Osteoblast (primary cell): ENCODE measurements at regions not wholly inside any gene's neighbourhood (a gene's known extent, or its start where the extent isn't known, plus 50 kb on each side); places are given as distances from the start of the nearest gene placed in this dataset.
"Not testable (repeated sequence)": the region's sequence is repeated elsewhere in the genome, so short reads cannot be mapped to it uniquely, and the experiment has no call there.

Experiments used
- DNase-seq: peaks from one replicate; pipeline ENCODE4 v3.0.0; 2011; ENCODE audit warnings: low spot score, mixed read lengths; ENCODE audit not compliant: insufficient read length; ENCODE audit errors: missing footprints
- H2AFZ ChIP-seq: 2 replicates; pipeline ENCODE4 v1.6.0; 2011; ENCODE audit warnings: mild to moderate bottlenecking, low read length
- H3K27ac ChIP-seq: 2 replicates; pipeline ENCODE4 v1.5.1; 2011; ENCODE audit warnings: mild to moderate bottlenecking, low read depth, low read length, moderate library complexity
- H3K27me3 ChIP-seq: 2 replicates; pipeline ENCODE4 v1.6.0; 2012; ENCODE audit warnings: mild to moderate bottlenecking, control low read depth, inconsistent platforms, low read length, moderate library complexity; ENCODE audit not compliant: insufficient read depth
- H3K36me3 ChIP-seq: 2 replicates; pipeline ENCODE4 v1.5.1; 2011; ENCODE audit warnings: mild to moderate bottlenecking, low read length, control low read depth, moderate library complexity; ENCODE audit not compliant: insufficient read depth
- H3K4me1 ChIP-seq: 2 replicates; pipeline ENCODE4 v1.5.1; 2011; ENCODE audit warnings: mild to moderate bottlenecking, low read length, control low read depth, moderate library complexity; ENCODE audit not compliant: insufficient read depth
- H3K4me2 ChIP-seq: 2 replicates; pipeline ENCODE4 v1.6.0; 2011; ENCODE audit warnings: mild to moderate bottlenecking, low read length; ENCODE audit not compliant: insufficient read depth
- H3K4me3 ChIP-seq: fragments of 200-600 bp; sonication (generic); 3 replicates; pipeline ENCODE4 v1.5.1; 2012; ENCODE audit warnings: mild to moderate bottlenecking, low read length, inconsistent platforms; ENCODE audit not compliant: insufficient read depth
- H3K79me2 ChIP-seq: 2 replicates; pipeline ENCODE4 v1.6.0; 2012; ENCODE audit warnings: mild to moderate bottlenecking, low read length, control low read depth, inconsistent platforms; ENCODE audit not compliant: insufficient read depth
- H3K9me3 ChIP-seq: 2 replicates; pipeline ENCODE4 v1.5.1; 2011; ENCODE audit warnings: low read depth, low read length, control low read depth
- H4K20me1 ChIP-seq: 2 replicates; pipeline ENCODE4 v1.6.0; 2012; ENCODE audit warnings: mild to moderate bottlenecking, low read length, control low read depth; ENCODE audit not compliant: insufficient read depth
- CTCF ChIP-seq: IDR thresholded peaks from 2 replicates; pipeline ENCODE4 v1.5.1; 2011; ENCODE audit warnings: mild to moderate bottlenecking, low read depth, low read length, moderate library complexity; ENCODE audit errors: extremely low read depth

- no peak overlapping the region for H3K4me3 ChIP-seq
- no peak overlapping the region for H3K4me2 ChIP-seq
- H3K27ac ChIP-seq, result no peak overlapping the region
- no peaks in the 10 kb centered on the region for H3K79me2 ChIP-seq
- H3K9me3 ChIP-seq, result no peaks in the 10 kb centered on the region
- no peaks in the 10 kb centered on the region for H3K36me3 ChIP-seq
- H3K27me3 ChIP-seq, result no peaks in the 10 kb centered on the region
- H2AFZ ChIP-seq, result no peak overlapping the region
- no peak for DNase-seq
- no peak for TF ChIP-seq CTCF
- H4K20me1 ChIP-seq, result no peaks in the 10 kb centered on the region
- no peaks in the 10 kb centered on the region for H3K4me1 ChIP-seq
These were observed 235.7 kb downstream of the DSC3 start for GRCh38 chr18:30806823-30807222.

DNA sequence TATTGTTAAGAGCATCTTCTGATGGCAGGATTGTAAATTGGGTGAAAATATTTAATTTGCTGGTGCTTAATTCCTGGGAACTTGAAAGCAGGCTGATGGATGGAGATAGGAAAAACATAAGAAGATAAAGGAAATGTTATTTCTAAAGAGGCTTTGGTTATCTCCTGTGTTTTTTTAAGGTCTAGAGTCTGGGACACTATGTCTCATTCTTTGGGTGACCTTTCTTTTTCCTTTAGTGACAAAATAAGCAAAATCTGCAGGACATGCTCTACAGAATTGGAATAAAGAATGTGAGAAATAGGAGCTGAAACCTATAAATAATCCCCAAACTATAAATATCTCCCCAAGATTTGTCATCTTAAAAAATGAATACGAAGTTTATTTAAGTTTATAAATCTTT, 241.7 kb downstream of the DSC3 start:
- Histone ChIP-seq H3K79me2 (no peaks in the 10 kb centered on the region), H3K36me3 (no peaks in the 10 kb centered on the region), H2AFZ (no peak overlapping the region), H3K27ac (no peak overlapping the region), H3K27me3 (no peaks in the 10 kb centered on the region), H3K4me3 (no peak overlapping the region), H3K9me3 (no peaks in the 10 kb centered on the region), H3K4me2 (no peak overlapping the region), H3K4me1 (no peaks in the 10 kb centered on the region), H4K20me1 (no peaks in the 10 kb centered on the region)
- DNase-seq, result no peak
- TF ChIP-seq CTCF, result no peak

GRCh38 chr18:30792051-30792450, 250.5 kb downstream of the DSC3 start:
- H4K20me1 ChIP-seq, result no peaks in the 10 kb centered on the region
- H3K36me3 ChIP-seq, result no peaks in the 10 kb centered on the region
- no peak for TF ChIP-seq CTCF
- no peaks in the 10 kb centered on the region for H3K9me3 ChIP-seq
- no peaks in the 10 kb centered on the region for H3K4me1 ChIP-seq
- H3K4me2 ChIP-seq, result no peak overlapping the region
- H3K27me3 ChIP-seq, result no peaks in the 10 kb centered on the region
- H3K4me3 ChIP-seq, result no peak overlapping the region
- DNase-seq, result no peak
- no peak overlapping the region for H2AFZ ChIP-seq
- no peak overlapping the region for H3K27ac ChIP-seq
- H3K79me2 ChIP-seq, result no peaks in the 10 kb centered on the region

- H4K20me1 ChIP-seq, DNase-seq, H2AFZ ChIP-seq, H3K4me3 ChIP-seq, H3K79me2 ChIP-seq, H3K4me2 ChIP-seq, H3K36me3 ChIP-seq, H3K9me3 ChIP-seq, H3K27ac ChIP-seq, H3K27me3 ChIP-seq, H3K4me1 ChIP-seq: not testable (repeated sequence)
These were observed 254.0 kb downstream of the DSC3 start for GRCh38 chr18:30788411-30788991.
